Stimulated activated CD8-positive, alpha-beta memory T cell treated with anti-CD3 and anti-CD28 coated beads, Interleukin-7, amount 100 ng/mL, for 4 hours (primary cell): ENCODE measurements at regions not wholly inside any gene's neighbourhood (a gene's known extent, or its start where the extent isn't known, plus 50 kb on each side); places are given as distances from the start of the nearest gene placed in this dataset.

Experiments used
- DNase-seq, 2 donors: peaks; one replicate each; pipeline ENCODE4 v3.0.0-alpha.2; 2020; ENCODE audit warnings: low read depth in 2 of 2

DNA sequence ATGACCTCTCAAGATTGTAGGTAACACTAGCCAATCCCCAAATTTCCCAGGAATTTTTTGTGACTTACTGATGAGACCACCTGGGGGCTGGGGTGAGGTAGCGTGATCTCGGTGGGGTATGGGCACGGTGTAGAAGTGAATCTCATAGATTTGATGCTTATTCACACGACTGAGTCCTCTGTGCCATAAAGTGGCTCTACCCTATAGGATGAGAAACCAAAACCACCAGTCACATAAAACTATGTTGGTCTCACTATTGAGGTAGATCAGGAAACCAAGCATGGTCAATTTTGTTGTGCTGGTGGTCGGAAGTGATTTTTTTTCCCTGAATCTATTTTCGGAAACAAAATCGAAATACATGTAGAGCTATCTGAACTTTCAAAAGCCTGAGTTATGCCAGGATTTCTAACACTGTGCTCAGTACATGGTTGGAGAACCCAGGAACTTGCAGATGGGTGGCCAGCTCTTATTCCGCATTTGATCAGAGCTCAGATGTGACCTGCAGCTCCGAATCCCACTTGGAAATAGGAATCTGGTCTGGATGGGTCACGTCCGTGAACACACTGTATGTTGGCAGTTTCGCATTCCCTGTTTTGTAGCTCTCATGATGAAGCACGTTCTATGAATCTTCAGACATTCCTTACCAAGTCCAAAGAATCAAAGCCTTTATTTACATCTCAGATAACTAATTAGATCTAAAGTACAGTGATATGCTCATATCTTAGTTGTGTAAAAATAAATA, 261.5 kb downstream of the KLF6 start:
- DNase-seq = no peak

DNA sequence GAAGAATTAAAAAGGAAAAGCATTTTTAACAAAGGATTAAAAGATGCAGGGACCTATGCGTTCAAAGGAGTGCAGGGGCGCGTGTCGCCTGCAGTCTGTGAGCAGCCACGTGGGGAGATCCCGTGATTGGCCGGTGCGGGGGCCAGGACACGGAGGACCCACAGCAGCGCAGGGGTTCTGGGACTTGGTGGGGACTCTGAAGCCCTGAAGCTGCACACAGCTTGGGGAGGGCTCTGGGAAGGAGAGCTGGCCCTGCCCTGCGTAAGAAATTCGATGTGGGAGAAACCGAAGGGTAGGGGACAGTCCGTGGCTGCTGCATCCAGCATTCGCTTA, 268.1 kb downstream of the KLF6 start:
- no peak for DNase-seq

DNA sequence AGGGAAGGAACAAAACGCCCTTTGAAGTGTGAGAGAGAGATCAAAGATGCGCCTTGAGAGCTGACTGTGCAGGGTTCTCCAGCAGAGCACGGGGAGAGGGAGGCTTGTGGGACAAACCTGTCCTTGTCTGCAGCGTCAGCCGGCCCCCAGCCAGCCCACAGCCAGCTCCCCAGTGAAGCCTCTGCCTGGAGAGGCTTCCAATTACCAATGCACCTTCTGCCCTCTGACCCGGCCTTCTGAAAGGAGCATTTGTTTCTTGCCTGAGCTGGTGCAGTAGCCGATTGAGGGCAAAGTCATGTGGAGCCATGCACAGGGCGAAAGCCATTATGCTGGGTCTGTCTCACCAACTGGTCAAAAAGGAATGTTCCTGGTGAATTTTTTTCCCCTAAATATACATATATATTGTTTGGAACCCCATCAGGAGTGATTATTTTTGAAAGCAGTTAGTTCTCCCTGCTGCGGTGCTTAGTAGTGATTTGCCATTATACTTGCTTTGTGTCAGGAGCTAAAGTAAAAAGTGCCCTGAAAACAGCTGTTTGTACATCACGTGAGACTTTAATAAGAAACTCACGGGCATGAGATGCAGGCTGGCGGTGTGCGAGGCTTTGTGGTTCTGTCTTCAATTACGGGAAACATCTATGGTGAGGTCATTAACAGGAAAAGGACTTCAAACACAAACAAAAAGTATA, 268.6 kb downstream of the KLF6 start:
- DNase-seq = no peak

DNA sequence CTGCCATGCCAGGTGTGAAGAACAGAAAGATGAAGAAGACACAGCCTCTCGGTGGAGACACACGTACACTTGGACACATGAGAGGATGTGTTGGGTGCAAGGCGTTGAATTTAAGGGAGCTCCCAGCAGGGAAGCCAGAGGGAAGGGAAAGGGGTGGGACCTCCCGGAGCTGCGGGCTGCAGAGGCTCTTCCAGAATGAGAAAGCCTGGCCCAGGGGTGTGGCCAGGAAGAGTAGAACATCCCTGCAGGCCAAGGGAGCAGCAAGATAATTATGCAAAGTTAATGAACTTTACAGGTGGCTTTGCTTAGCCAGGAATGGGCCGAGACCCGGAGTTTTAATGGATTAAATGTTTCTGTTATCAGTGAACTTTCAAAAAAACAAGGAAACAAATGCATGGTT, 270.3 kb downstream of the KLF6 start:
- DNase-seq = no peak

DNA sequence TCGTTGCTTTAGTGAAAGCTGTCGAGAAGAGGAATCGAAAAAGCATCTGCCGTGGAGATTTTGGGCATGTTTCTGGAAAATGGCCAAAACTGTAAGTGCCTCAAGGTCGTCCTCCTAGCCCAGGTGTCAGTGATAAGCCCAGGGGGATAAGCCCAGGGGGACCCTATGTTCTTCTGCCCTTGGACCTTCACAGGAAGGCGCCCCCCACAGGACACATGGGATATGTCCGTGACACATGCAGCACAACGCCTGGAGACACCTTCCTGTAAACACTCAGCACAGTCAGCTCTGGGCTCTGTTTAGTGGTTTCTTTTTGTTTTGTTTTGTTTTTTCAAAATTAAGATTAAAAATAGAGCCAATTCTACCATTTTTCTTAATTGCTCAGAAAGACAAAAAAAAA, 272.7 kb downstream of the KLF6 start:
- DNase-seq = no peak

DNA sequence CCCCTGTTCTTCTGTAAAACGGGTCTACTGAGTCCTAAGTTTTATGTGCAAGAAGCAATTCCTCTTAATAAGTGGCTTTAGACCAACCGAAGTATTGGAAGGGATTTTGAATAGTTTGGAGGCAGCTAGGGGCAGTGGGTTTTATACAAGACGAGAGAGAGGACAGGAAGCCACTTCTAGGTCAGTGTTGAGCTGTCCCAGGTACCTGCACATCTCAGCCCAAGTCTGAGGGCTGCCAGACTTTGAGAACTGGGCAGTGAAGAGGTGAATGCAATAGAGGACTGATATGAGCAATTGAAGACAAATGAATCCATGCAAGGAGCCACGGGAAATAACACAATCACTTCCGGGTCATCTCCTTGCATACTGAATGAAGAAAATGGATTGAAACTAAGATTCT, 273.5 kb downstream of the KLF6 start:
- DNase-seq = no peak

DNA sequence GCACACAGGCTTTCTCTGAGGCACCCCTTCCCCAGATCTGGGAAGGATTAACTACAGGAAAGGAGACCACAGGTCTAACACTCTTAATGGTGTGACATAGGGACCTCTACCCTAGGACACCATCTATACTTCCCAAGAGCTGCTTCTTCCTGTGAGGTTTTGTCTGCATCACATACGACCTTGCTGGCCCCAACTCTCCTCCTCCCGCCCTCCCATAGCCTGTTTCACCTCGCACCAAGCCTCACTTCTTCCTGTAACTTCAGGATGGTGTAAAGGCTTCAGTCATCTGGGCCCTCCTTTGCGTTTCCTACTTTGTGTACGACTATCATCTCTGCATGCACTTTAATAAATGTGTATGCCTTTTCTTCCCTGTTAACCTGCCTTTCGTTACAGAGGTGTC, 274.3 kb downstream of the KLF6 start:
- DNase-seq = no peak

DNA sequence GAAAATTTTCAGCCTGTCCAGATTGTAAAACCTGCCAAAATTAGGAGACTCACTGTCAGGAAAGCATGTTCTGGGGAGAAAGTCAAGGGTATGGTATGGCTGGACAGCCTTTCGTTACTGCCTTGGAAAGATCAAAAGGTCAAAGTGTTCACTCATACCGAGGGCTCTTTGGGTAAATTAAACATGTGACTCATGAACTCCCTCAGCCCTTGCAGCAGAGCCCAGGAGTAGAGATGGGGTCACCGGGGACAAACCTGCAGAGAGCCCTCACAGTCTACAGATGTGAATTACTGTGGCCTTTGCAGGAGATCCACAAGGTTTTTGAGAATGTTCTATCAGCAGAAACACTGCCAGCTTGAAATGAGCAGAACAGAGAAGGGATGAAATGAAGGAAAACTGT, 275.7 kb downstream of the KLF6 start:
- DNase-seq = no peak

DNA sequence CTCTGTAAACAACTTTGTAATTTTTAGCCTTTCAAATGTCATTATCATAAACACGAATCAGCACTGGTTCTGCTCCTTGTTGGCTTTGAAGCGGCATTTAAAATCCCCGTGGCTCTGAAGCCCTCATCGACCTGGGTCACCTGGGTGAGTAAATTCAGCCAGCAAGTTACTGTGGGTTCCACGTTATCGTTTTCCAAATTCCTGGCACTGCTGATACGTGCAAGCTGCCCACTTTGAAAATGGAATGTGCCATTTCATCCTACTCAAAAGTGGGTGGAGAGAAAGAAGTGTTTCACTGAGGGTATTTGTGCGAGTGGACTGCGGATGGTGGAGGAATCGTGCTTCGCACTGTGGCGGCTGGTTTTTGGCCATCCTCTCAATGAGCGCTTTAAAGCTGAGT, 281.7 kb downstream of the KLF6 start:
- DNase-seq = no peak

DNA sequence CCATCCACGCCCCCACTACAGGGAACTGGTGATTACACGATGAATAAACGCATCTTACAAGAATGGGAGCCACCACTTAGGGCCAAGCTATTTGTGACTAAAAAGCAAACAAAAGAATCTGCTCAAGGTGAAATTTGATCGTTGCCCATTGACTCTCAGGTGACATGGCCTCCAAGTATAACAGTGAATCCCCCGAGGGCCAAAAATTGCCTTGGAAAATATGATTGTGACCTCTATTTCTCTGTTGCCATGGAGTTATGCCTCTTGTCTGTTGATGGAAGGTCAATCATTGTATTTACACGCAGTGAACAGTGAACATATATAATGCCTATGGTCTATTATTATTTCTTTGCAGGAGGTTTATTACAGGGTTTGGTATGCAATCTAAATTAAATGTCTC, 282.3 kb downstream of the KLF6 start:
- no peak for DNase-seq

DNA sequence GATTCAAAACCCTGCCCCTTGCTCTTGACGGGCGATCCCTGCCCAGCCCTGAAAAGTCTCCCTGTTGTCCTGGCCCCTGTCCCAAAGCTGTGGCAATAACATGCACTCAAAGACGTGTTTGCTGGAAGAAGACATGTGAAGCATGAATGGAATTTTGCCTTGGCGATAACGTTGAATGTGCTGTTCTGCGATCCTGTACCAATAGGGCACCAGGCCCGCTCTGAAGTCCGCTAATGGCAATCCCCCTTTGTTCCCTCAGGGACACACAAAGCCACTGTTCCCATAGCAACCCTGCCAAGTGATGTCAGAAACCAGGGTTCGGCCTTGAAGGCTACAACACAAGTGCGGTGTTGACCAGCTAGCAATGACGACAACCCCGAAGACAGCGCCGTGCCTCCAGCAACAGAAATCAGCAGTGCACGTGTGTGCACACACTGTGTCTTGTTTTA, 284.6 kb downstream of the KLF6 start:
- DNase-seq = no peak

DNA sequence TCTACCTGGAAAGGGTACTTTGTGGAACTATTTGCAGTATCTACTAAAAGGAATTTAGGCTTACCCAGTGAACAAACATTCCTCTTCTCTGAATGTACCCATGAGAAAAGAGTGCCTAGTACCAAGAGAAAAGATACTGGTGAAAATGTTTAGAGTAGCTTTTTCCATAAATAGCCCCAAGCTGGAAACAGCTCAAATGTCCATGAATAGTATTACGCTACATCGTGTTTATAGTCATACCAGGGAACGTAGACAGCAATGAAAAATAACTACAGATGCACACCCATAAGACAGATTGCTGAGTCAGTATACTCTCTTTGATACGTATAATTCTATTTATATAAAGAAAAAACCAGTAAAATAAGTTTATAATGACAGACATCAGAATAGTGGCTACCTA, 285.9 kb downstream of the KLF6 start:
- no peak for DNase-seq

DNA sequence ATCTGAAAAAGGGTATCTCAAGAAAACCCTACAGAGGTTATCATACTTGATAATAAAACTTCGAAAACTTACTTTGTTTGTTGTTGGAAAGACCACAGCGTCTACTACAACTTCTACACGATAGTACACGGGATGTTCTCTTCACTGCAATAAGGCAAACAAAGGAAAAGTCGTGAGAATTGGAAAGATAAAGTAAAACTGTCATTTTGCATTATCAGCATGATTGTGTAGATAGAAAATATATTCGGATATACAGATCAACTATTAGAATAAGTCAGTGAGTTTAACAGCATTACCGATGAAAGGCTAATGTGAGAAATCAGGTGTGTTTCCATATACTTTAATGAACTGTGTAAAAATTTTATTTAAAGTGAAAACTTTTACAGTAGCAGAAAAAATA, 287.4 kb downstream of the KLF6 start:
- no peak for DNase-seq

DNA sequence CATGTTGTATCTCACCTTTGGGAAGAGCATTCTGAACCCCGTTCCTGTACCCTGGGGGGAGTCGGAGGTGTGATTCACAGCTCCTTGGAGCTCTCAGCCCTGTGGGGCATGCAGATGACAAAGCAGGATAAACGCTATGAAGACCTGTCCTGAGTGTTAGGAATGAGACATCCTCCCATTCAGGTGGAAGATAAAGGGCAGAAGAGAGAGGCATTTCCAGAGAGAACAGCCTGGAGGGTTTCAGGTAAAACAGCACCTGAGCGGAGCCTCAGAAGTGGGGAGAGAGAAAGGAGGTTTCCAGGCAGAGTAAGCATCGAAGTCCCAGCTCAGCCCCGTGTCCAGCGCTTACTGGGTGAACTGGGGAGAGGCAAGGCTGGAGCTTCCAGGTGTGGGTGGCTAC, 288.9 kb downstream of the KLF6 start:
- DNase-seq = no peak

DNA sequence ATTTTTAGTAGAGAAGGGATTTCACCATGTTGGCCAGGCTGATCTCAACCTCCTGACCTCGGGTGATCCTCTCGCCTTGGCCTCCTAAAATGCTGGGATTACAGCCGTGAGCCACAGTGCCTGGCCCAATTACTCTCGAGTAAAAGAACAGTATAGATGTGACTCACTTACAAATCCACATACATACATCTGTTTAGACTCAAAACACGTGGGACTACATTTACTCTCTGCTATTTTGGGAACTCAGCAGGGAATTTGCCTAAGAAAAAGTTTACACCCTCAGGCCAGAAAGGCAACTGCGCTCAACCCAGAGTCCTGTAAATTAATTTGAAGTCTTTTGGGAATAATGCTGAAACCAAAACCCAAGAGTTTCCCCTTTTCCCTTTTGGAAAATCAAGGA, 289.7 kb downstream of the KLF6 start:
- DNase-seq = no peak

DNA sequence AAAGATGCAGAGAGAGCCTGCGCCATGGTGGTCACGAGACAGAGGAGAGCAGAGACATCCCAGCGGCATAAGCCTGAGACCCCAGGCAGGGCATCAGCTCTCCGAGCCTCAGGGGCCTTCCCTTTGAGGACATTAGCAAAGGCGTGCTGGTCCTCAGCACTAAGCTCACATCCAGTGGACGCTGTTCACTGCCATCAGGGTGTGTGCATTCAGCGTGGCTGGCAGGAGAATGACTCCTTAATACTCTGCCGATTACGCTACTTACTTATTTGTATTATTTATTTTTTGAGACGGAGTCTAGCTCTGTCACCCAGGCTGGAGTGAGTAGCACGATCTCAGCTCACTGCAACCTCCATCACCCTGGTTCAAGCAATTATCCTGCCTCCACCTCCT, 290.2 kb downstream of the KLF6 start:
- DNase-seq = no peak

DNA sequence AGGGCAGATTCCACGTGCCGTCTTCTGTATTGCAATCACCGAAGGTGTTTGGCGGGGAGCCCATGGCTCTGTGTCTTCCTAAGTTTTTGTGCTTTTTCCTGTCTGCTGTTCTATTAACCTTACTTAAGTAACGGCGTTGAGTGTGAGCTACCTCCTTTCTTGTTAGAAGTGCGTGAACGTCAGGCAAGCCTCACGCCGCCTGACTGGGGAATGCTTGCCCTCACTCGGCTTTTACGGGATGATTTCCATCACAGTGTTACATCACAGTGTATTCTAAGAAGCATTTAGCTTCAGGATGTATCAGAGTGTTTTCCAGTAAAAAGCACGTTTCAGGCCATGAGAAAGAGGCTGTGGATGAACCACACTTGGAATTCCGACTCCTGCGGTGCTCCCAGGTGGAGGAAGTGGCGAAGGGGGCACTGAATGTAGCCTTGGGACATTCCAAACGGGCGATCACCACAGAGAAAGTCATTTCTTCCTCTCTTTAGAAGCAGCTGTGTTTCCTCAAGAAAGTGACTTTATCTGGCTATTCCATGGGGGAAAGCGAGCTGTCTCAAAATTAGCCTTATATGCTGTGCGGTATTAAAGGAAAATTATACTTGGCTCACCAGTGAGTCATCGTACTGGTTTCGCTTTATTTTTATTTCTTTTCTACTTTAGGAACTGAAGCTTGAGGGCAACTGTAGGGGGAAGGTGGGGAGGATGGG, 290.7 kb downstream of the KLF6 start:
- no peak for DNase-seq

DNA sequence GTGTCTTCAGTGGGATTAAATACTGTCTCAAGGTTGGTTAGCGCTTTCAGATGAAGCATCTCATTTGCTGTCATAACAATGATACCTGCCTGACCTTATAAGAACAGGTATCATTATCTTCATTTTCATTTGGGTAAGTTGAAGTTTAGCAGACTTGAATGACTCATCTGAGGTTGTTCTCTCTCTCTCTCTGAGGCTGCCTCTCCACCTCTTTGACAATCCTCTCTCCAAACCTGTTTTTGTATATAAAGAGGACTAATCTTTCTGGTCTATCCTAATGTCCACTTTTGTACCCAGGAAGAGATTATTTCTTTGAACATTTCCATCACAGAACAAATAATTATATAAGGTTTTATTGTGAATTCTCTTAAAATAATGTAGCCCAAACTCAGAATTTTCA, 291.4 kb downstream of the KLF6 start:
- no peak for DNase-seq

DNA sequence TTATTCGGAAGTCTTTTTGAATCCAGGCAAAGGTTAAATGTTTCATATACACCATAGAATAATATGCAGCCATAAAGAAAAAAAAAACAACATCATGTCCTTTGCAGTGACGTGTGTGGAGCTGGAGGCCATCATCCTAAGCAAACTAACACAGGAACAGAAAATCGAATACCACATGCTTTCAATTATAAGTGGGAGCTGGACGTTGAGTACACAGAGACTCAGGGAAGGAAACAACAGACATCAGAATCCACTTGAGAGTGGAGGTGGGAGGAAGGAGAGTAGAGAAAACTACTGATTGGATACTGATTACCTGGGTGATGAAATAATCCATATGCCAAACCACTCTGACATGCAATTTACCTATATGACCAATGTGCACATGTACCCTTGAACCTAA, 293.4 kb downstream of the KLF6 start:
- no peak for DNase-seq

DNA sequence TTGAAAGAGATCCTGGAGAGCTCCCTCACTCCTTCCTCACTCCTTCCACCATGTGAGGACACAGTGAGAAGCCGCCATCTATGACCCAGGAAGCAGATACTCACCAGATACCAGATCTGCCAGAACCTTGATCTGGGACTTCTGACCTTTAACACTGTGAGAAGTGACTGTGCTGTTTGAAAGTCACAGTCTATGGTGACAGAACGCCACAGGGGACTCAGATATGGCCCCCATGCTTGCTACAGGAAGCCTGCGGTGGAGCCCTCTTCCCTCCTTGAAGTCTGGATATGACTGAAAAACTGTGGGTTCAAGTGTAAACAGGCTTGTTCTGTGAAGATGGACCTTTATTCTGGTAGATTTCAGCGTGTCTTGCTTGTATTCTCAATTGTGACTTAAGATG, 297.8 kb downstream of the KLF6 start:
- no peak for DNase-seq

DNA sequence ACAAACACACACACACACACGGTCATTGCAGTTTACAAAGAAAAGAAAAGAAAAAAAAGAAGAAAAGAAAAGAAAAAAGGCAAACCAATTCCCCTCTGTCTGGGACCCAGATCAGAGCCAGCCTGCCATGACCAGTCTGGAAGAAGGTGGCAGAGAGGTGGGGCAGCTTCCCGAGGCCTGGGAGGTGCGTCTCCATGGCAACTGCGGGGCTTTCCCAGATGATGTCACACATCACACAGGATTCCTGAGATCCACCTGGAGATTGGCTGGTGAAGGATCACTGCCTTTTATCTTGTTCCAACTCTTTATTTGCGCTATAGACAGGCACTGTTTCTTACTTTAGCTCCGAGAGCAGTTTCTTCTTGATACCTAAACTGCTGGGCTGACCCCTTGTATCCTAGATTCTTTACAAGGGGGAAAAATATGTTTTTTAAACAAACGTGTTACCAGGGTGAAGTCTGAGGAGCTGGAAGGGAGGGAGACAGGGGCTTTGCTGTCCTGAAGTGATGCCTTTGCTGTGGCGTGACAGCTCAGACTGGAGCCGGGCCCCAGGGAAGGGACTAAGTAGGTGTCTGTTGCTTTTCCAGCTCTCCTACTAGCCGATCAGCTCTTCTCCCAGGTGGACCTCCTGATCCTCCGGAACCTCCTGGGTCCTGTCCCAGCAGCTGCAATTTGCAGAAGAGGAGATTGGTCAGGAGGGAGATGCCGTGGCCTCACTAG, 298.5 kb downstream of the KLF6 start:
- DNase-seq = no peak

DNA sequence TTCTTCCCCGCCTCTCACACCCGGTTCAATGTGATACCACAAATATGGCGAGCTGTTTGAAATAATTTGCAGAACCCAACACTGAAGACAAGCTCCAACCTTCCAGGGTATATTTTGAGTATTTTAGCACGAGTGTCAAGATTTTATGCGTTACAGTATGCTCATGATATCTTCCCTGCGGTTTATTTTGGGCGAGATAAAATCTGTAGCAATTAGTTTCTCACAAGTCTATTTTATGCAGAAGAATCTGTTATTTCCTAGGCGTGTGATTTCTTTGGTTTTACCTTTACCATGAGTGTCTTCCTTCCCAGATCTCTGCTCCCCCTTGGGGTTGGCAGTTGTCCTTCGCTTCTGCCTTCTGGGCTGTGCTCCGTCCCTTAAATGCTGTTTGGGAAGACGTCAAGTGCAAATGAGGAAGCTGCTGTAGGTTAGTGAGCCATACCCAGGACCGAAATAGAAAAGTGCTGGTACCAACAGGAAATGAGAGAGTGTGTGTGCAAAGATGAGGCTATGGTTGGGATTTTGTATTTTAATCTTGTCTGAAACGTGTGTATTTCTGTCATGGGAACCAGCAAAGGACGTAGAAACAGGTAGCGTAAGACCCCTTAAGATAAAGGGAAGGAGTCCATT, 299.8 kb downstream of the KLF6 start:
- DNase-seq = no peak
